IMR-90 (cell line): ENCODE measurements at regions not wholly inside any gene's neighbourhood (a gene's known extent, or its start where the extent isn't known, plus 50 kb on each side); places are given as distances from the start of the nearest gene placed in this dataset.

ENCODE experiments used
- ATAC-seq: fragments of 200-7000 bp; cut with Tn5 transposase; 2 replicates; pipeline ENCODE4 v1.9.1; 2020; ENCODE audit warnings: low read depth, mild to moderate bottlenecking, moderate library complexity
- BruUV-seq: library from RNA; stranded (reverse); fragments of 400-500 nt; replicated peaks from 2 replicates; lab custom pipeline; 2021; lab: Mats Ljungman, UMichigan
- CTCF ChIA-PET: fragments of 300-600 bp; formaldehyde crosslinking; extraction: SDS; loops from one replicate; lab custom pipeline; 2021; ENCODE audit warnings: antibody characterized with exemption; lab: Yijun Ruan, JAX
- POLR2A ChIA-PET: fragments of 300-600 bp; sonication (Branson Sonifier 250); formaldehyde crosslinking; loops from one replicate; lab custom pipeline; 2022; ENCODE audit warnings: antibody characterized with exemption; ENCODE audit not compliant: unreplicated experiment; lab: Charles Lee
- DNase-seq: peaks from one replicate; pipeline ENCODE4 v3.0.0; 2013
- H2AFZ ChIP-seq: replicated peaks from 2 replicates; pipeline ENCODE3; 2013; ENCODE audit warnings: low read length, mild to moderate bottlenecking; ENCODE audit not compliant: poor library complexity
- H2AK5ac ChIP-seq: 2 replicates; pipeline ENCODE4 v1.6.1; 2013; ENCODE audit warnings: low read depth, low read length, inconsistent platforms
- H2AK9ac ChIP-seq: replicated peaks from 2 replicates; pipeline ENCODE3; 2013; ENCODE audit warnings: mild to moderate bottlenecking, low read depth, low read length, moderate library complexity; ENCODE audit not compliant: poor library complexity
- H2BK120ac ChIP-seq: 2 replicates; pipeline ENCODE4 v1.6.1; 2013; ENCODE audit warnings: low read depth, low read length, inconsistent platforms
- H2BK15ac ChIP-seq: 3 replicates; pipeline ENCODE4 v1.6.1; 2013; ENCODE audit warnings: low read depth, low read length, inconsistent platforms
- H2BK20ac ChIP-seq: 2 replicates; pipeline ENCODE4 v1.6.1; 2013; ENCODE audit warnings: low read depth, mild to moderate bottlenecking, inconsistent platforms, low read length, moderate library complexity
- H2BK5ac ChIP-seq: 2 replicates; pipeline ENCODE4 v1.6.1; 2013; ENCODE audit warnings: mild to moderate bottlenecking, low read depth, low read length, inconsistent platforms; ENCODE audit not compliant: poor library complexity, severe bottlenecking
- H3K14ac ChIP-seq: replicated peaks from 2 replicates; pipeline ENCODE4 v1.6.1; 2013; ENCODE audit warnings: low read depth, low read length, inconsistent platforms
- H3K18ac ChIP-seq: 2 replicates; pipeline ENCODE4 v1.6.1; 2013; ENCODE audit warnings: low read depth, low read length, control low read depth
- H3K23ac ChIP-seq: 2 replicates; pipeline ENCODE4 v1.6.1; 2013; ENCODE audit warnings: low read depth, low read length, inconsistent platforms
- H3K27ac ChIP-seq: 2 replicates; pipeline ENCODE4 v1.5.1; 2013; ENCODE audit warnings: mild to moderate bottlenecking, control low read depth, low read length; ENCODE audit not compliant: insufficient read depth
- H3K27me3 ChIP-seq: 2 replicates; pipeline ENCODE4 v1.6.1; 2013; ENCODE audit warnings: low read length; ENCODE audit not compliant: control insufficient read depth, insufficient read depth
- H3K36me3 ChIP-seq: 2 replicates; pipeline ENCODE4 v1.6.1; 2013; ENCODE audit warnings: low read length, mixed read lengths; ENCODE audit not compliant: control insufficient read depth, insufficient read depth
- H3K4ac ChIP-seq: 2 replicates; pipeline ENCODE4 v1.6.1; 2013; ENCODE audit warnings: low read depth, low read length, inconsistent platforms
- H3K4me1 ChIP-seq: 2 replicates; pipeline ENCODE4 v1.6.1; 2013; ENCODE audit warnings: low read length, mixed read lengths; ENCODE audit not compliant: control insufficient read depth, insufficient read depth
- H3K4me2 ChIP-seq: 2 replicates; pipeline ENCODE4 v1.6.1; 2013; ENCODE audit warnings: low read depth, mild to moderate bottlenecking, control low read depth, low read length, moderate library complexity
- H3K4me3 ChIP-seq: 2 replicates; pipeline ENCODE4 v1.5.1; 2013; ENCODE audit warnings: low read depth, mild to moderate bottlenecking, control low read depth, low read length, moderate library complexity; ENCODE audit not compliant: insufficient read depth
- H3K56ac ChIP-seq: 2 replicates; pipeline ENCODE4 v1.6.1; 2013; ENCODE audit warnings: low read length, inconsistent platforms; ENCODE audit not compliant: insufficient read depth; ENCODE audit errors: extremely low read depth
- H3K79me1 ChIP-seq, 2 experiments: 2 replicates each; pipeline ENCODE4 v1.6.1; 2013; ENCODE audit warnings: low read length in 2 of 2, inconsistent platforms in 1 of 2, low read depth in 1 of 2
- H3K9ac ChIP-seq: 2 replicates; pipeline ENCODE4 v1.6.1; 2013; ENCODE audit warnings: low read depth, low read length, control low read depth
- H3K9me1 ChIP-seq: 2 replicates; pipeline ENCODE4 v1.6.1; 2013; ENCODE audit warnings: low read length, inconsistent platforms; ENCODE audit not compliant: insufficient read depth
- H3K9me3 ChIP-seq: 2 replicates; pipeline ENCODE4 v1.6.1; 2013; ENCODE audit warnings: low read length; ENCODE audit not compliant: control insufficient read depth, insufficient read depth
- H4K20me1 ChIP-seq: 2 replicates; pipeline ENCODE4 v1.6.1; 2013; ENCODE audit warnings: low read length, inconsistent platforms; ENCODE audit not compliant: insufficient read depth
- H4K5ac ChIP-seq: 2 replicates; pipeline ENCODE4 v1.6.1; 2013; ENCODE audit warnings: mild to moderate bottlenecking, low read depth, low read length, control low read depth
- H4K8ac ChIP-seq, 2 experiments: 2 replicates each; pipeline ENCODE4 v1.6.1; 2013; ENCODE audit warnings: low read depth in 2 of 2, low read length in 2 of 2, control low read depth in 1 of 2, inconsistent platforms in 1 of 2
- H4K91ac ChIP-seq: 2 replicates; pipeline ENCODE4 v1.6.1; 2013; ENCODE audit warnings: low read depth, low read length, inconsistent platforms; ENCODE audit not compliant: insufficient read depth
- BHLHE40 ChIP-seq: fragments of 150-350 bp; IDR thresholded peaks from 2 replicates; pipeline ENCODE4 v1.6.1; 2016; ENCODE audit warnings: mild to moderate bottlenecking, low read depth, low read length
- CEBPB ChIP-seq: IDR thresholded peaks from 2 replicates; pipeline ENCODE4 v1.6.1; 2012; ENCODE audit warnings: low read depth, low read length, improper control_type of control experiment
- CHD1 ChIP-seq: IDR thresholded peaks from 2 replicates; pipeline ENCODE4 v1.6.1; 2012; ENCODE audit warnings: low read depth, low read length, improper control_type of control experiment
- CTCF ChIP-seq: conservative IDR thresholded peaks from 2 replicates; pipeline ENCODE4 v1.5.1; 2012; ENCODE audit warnings: mild to moderate bottlenecking, low read depth, low read length, improper control_type of control experiment
- ELK1 ChIP-seq: fragments of 150-350 bp; IDR thresholded peaks from 2 replicates; pipeline ENCODE4 v1.6.1; 2016; ENCODE audit warnings: low read depth, mild to moderate bottlenecking, low read length, moderate library complexity, borderline replicate concordance
- FOS ChIP-seq: fragments of 150-350 bp; IDR thresholded peaks from 2 replicates; pipeline ENCODE4 v1.6.1; 2016; ENCODE audit warnings: low read depth, low read length
- MAFK ChIP-seq: IDR thresholded peaks from 2 replicates; pipeline ENCODE4 v1.6.1; 2012; ENCODE audit warnings: low read depth, low read length, improper control_type of control experiment
- MAZ ChIP-seq: IDR thresholded peaks from 2 replicates; pipeline ENCODE4 v1.6.1; 2012; ENCODE audit warnings: low read depth, mild to moderate bottlenecking, low read length, improper control_type of control experiment, moderate library complexity, borderline replicate concordance
- MXI1 ChIP-seq: IDR thresholded peaks from 2 replicates; pipeline ENCODE4 v1.6.1; 2012; ENCODE audit warnings: low read depth, mild to moderate bottlenecking, low read length, moderate library complexity, borderline replicate concordance
- NFE2L2 ChIP-seq: fragments of 150-350 bp; IDR thresholded peaks from 2 replicates; pipeline ENCODE4 v1.6.1; 2016; ENCODE audit warnings: low read depth, mild to moderate bottlenecking, low read length
- POLR2A ChIP-seq: IDR thresholded peaks from 2 replicates; pipeline ENCODE4 v1.6.1; 2012; ENCODE audit warnings: mild to moderate bottlenecking, low read depth, low read length
- RAD21 ChIP-seq: IDR thresholded peaks from 2 replicates; pipeline ENCODE4 v1.6.1; 2012; ENCODE audit warnings: low read length, improper control_type of control experiment
- RCOR1 ChIP-seq: IDR thresholded peaks from 2 replicates; pipeline ENCODE4 v1.6.1; 2012; ENCODE audit warnings: mild to moderate bottlenecking, low read length, improper control_type of control experiment; ENCODE audit not compliant: insufficient replicate concordance
- RFX5 ChIP-seq: IDR thresholded peaks from 2 replicates; pipeline ENCODE4 v1.8.0; 2012; ENCODE audit warnings: low read depth, mild to moderate bottlenecking, low read length, moderate library complexity
- SMC3 ChIP-seq: fragments of 150-350 bp; IDR thresholded peaks from 2 replicates; pipeline ENCODE4 v1.6.1; 2016; ENCODE audit warnings: low read depth, mild to moderate bottlenecking, antibody characterized with exemption, low read length, moderate library complexity
- USF2 ChIP-seq: fragments of 150-350 bp; IDR thresholded peaks from 2 replicates; pipeline ENCODE4 v1.6.1; 2017; ENCODE audit warnings: mild to moderate bottlenecking, antibody characterized with exemption, low read length, low read depth
- WGBS, 2 experiments: methylation state at CpG; one replicate each; pipeline versions ENCODE4 v1.1.5 to v1.1.7; 2013; ENCODE audit warnings: missing lambda C conversion rate in 2 of 2; ENCODE audit not compliant: insufficient read length in 1 of 2; ENCODE audit errors: extremely low coverage in 2 of 2; 5-methylcytosine and 5-hydroxymethylcytosine counted together
- dilution Hi-C: fragments of 300-500 bp; cut with HindIII; formaldehyde crosslinking; loops from one replicate; pipeline ENCODE4 v1.14.3; 2018; ENCODE audit warnings: low sequenced_read_pairs; ENCODE audit not compliant: unreplicated experiment
- in situ Hi-C: fragments of 300-500 bp; cut with MboI; formaldehyde crosslinking; loops from 3 replicates; pipeline ENCODE4 v1.14.3; 2019; ENCODE audit warnings: low sequenced_read_pairs, inconsistent platforms, mixed read lengths
- intact Hi-C: fragments of 100-400 bp; cut with micrococcal nuclease; formaldehyde crosslinking; loops from 2 replicates; pipeline ENCODE4 v1.10.0; 2022

GRCh38 chr4:28287831-28288233 is 1427.2 kb downstream of the STIM2 start:
- H2BK15ac ChIP-seq, result no peak overlapping the region
- intact Hi-C loops, result no loop called here
- H4K91ac ChIP-seq, result no peak overlapping the region
- H3K4ac ChIP-seq, result no peak overlapping the region
- DNase-seq (peak; percentile 100), ATAC-seq (peak; percentile 97)
- WGBS, 2 experiments, result no CpG with 5 or more reads among the region's 3 CpGs
- peak overlapping the region; percentile 84 for H2BK5ac ChIP-seq
- H4K5ac ChIP-seq, result no peak overlapping the region
- no peak overlapping the region for H3K18ac ChIP-seq
- TF ChIP-seq SMC3 (no peak), RCOR1 (peak; percentile 75), ELK1 (no peak), USF2 (no peak), MAZ (no peak), RAD21 (peak; percentile 14; the same call in 1 of the 2 replicates), MXI1 (no peak), CTCF (no peak), BHLHE40 (peak; percentile 22; the same call in 1 of the 2 replicates), CEBPB (peak; percentile 97), NFE2L2 (0 out of 2 replicates have a peak, but pooled peaks have one; percentile 10), CHD1 (no peak), FOS (peak; percentile 85), RFX5 (no peak), POLR2A (no peak), MAFK (no peak)
- no peaks in the 10 kb centered on the region for H3K36me3 ChIP-seq
- H3K56ac ChIP-seq, result no peak overlapping the region
- no peak overlapping the region for H2BK20ac ChIP-seq
- H3K4me2 ChIP-seq, result no peak overlapping the region
- H4K20me1 ChIP-seq, result no peaks in the 10 kb centered on the region
- H4K8ac ChIP-seq, result no peak overlapping the region
- peaks cover 2% of the 10 kb centered on the region; the same call in 1 of the 2 replicates for H3K9me3 ChIP-seq
- no peak overlapping the region for H2BK120ac ChIP-seq
- dilution Hi-C loops, result no loop called here
- no peak overlapping the region for H2AK5ac ChIP-seq
- H2AFZ ChIP-seq, result no peak overlapping the region
- no peaks in the 10 kb centered on the region for H3K79me1 ChIP-seq
- H3K14ac ChIP-seq, result no peak overlapping the region
- ChIA-PET CTCF (no interaction called here), POLR2A (no interaction called here)
- no peaks in the 10 kb centered on the region for H3K27me3 ChIP-seq
- no peak overlapping the region for H2AK9ac ChIP-seq
- H3K27ac ChIP-seq, result no peak overlapping the region
- no TSS peak for BruUV-seq
- in situ Hi-C loops, result no loop called here
- no peak overlapping the region for H3K23ac ChIP-seq
- H3K4me3 ChIP-seq, result no peak overlapping the region
- peaks cover 3% of the 10 kb centered on the region; the same call in 1 of the 2 replicates for H3K9me1 ChIP-seq
- peaks cover 3% of the 10 kb centered on the region; the same call in 1 of the 2 replicates for H3K4me1 ChIP-seq
- H3K9ac ChIP-seq, result no peak overlapping the region
